ENCODE measurements at regions not wholly inside any gene's neighbourhood (a gene's known extent, or its start where the extent isn't known, plus 50 kb on each side); places are given as distances from the start of the nearest gene placed in this dataset.

DNA sequence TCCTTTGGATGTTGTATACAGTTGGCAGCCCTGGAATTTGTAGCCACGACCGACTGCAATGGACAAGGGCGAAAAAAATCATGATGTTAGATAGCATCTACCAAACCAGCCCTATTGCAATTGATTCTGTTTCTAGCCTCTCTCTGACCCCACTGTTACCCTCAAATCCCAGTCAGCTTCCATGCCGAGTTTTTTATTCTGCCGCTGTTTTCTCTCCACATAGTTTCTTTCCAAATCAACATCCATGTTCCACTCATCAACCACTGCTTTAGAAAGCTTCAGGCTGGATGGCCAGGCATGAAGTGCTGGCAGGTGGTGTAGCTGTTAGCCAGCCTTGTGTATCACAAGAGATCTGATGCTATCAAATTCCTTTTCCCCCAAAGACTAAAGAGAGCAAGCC lies 272.8 kb downstream of the FIGN start:
- Histone ChIP-seq H3K4me2 (ENCODE audit: insufficient read depth, low read length) (no peak overlapping the region), H3K79me2 (ENCODE audit: control insufficient read depth, insufficient read depth, low read length) (no peaks in the 10 kb centered on the region), H3K27me3 (ENCODE audit: control insufficient read depth in 2 of 2, insufficient read depth in 2 of 2, low read length in 2 of 2) (no peaks in the 10 kb centered on the region), H2AFZ (ENCODE audit: low read depth, low read length) (no peak overlapping the region), H4K20me1 (replicated peaks; ENCODE audit: control insufficient read depth, insufficient read depth, low read length) (no peaks in the 10 kb centered on the region), H3K4me1 (replicated peaks in 1 of 2; ENCODE audit: control insufficient read depth in 2 of 2, insufficient read depth in 2 of 2, low read length in 2 of 2) (no peaks in the 10 kb centered on the region), H3K9ac (ENCODE audit: insufficient read depth in 1 of 2, low read depth in 2 of 2, low read length in 2 of 2) (no peak overlapping the region), H3K9me3 (replicated peaks; ENCODE audit: control insufficient read depth, insufficient read depth, low read depth, low read length) (no peaks in the 10 kb centered on the region), H3K9me1 (ENCODE audit: control insufficient read depth, insufficient read depth, low read length) (no peaks in the 10 kb centered on the region), H3K4me3 (no peak overlapping the region), H3K27ac (ENCODE audit: extremely low read depth, low read depth, low read length) (no peak overlapping the region), H3K36me3 (ENCODE audit: control insufficient read depth, insufficient read depth, low read length) (no peaks in the 10 kb centered on the region)
- WGBS (ENCODE audit: insufficient coverage, low coverage, missing lambda C conversion rate), result 1% methylated on average over 5 of the region's 5 CpGs
- intact Hi-C loops (cut with micrococcal nuclease), result no loop called here
- FAIRE-seq (no peak), DNase-seq (ENCODE audit: extremely low read depth in 1 of 4, low spot score in 3 of 4) (no peak), ATAC-seq (no peak)
- in situ Hi-C loops (cut with MboI), result no loop called here
- ChIA-PET POLR2A (no interaction called here), CTCF (ENCODE audit: low intra/inter-chr PET ratio) (no interaction called here)
- TF ChIP-seq, protein P1, sequence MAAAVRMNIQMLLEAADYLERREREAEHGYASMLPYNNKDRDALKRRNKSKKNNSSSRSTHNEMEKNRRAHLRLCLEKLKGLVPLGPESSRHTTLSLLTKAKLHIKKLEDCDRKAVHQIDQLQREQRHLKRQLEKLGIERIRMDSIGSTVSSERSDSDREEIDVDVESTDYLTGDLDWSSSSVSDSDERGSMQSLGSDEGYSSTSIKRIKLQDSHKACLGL (CRISPR knock-in tag; IDR thresholded peaks at IDR 0.05; ENCODE audit: borderline replicate concordance, poor library complexity, severe bottlenecking), result no peak
- TF ChIP-seq KHSRP (IDR thresholded peaks at IDR 0.05) (no peak), ELF4 (CRISPR knock-in tag; IDR thresholded peaks at IDR 0.05) (no peak), PRMT5 (CRISPR knock-in tag; IDR thresholded peaks at IDR 0.05) (no peak), ZNF232 (CRISPR knock-in tag; IDR thresholded peaks at IDR 0.05) (no peak), EGR1 (conservative IDR thresholded peaks at IDR 0.05) (no peak), CBFA2T3 (IDR thresholded peaks at IDR 0.05) (no peak), PHB (CRISPR knock-in tag; IDR thresholded peaks at IDR 0.05) (no peak), KDM4B (IDR thresholded peaks at IDR 0.05; ENCODE audit: borderline replicate concordance in 2 of 2, low read depth in 1 of 2) (no peak), TGIF2 (CRISPR knock-in tag; IDR thresholded peaks at IDR 0.05) (no peak), FOXA3 (CRISPR knock-in tag; conservative IDR thresholded peaks at IDR 0.05 in 1 of 2, IDR thresholded peaks at IDR 0.05 in 1 of 2) (no peak)
- TF ChIP-seq, protein P2, sequence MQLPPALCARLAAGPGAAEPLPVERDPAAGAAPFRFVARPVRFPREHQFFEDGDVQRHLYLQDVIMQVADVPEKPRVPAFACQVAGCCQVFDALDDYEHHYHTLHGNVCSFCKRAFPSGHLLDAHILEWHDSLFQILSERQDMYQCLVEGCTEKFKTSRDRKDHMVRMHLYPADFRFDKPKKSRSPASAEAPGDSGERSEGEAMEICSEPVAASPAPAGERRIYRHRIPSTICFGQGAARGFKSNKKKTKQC (CRISPR knock-in tag; IDR thresholded peaks at IDR 0.05), result no peak
- TF ChIP-seq, protein P3, sequence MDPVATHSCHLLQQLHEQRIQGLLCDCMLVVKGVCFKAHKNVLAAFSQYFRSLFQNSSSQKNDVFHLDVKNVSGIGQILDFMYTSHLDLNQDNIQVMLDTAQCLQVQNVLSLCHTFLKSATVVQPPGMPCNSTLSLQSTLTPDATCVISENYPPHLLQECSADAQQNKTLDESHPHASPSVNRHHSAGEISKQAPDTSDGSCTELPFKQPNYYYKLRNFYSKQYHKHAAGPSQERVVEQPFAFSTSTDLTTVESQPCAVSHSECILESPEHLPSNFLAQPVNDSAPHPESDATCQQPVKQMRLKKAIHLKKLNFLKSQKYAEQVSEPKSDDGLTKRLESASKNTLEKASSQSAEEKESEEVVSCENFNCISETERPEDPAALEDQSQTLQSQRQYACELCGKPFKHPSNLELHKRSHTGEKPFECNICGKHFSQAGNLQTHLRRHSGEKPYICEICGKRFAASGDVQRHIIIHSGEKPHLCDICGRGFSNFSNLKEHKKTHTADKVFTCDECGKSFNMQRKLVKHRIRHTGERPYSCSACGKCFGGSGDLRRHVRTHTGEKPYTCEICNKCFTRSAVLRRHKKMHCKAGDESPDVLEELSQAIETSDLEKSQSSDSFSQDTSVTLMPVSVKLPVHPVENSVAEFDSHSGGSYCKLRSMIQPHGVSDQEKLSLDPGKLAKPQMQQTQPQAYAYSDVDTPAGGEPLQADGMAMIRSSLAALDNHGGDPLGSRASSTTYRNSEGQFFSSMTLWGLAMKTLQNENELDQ (CRISPR knock-in tag; IDR thresholded peaks at IDR 0.05; ENCODE audit: borderline replicate concordance), result no peak
- BruUV-seq (replicated peaks), result no TSS peak
